Neural cell (in vitro differentiated cells): ENCODE measurements at regions not wholly inside any gene's neighbourhood (a gene's known extent, or its start where the extent isn't known, plus 50 kb on each side); places are given as distances from the start of the nearest gene placed in this dataset.
"Not testable (repeated sequence)": the region's sequence is repeated elsewhere in the genome, so short reads cannot be mapped to it uniquely, and the experiment has no call there.

Source experiments
- H2AFZ ChIP-seq: fragments of 200-600, 300-800 bp; sonication (generic), shearing (Covaris generic); 2 replicates; pipeline ENCODE4 v1.6.0; 2014; ENCODE audit warnings: low read depth, mild to moderate bottlenecking, antibody characterized with exemption, low read length, moderate library complexity
- H3F3A ChIP-seq: fragments of 200-600 bp; shearing (Covaris generic); 2 replicates; pipeline ENCODE4 v1.6.1; 2016; ENCODE audit warnings: mild to moderate bottlenecking, moderate library complexity, mixed read lengths, antibody characterized with exemption, low read length; ENCODE audit not compliant: insufficient read depth, poor library complexity, severe bottlenecking
- H3K27ac ChIP-seq: fragments of 200-600, 300-800 bp; sonication (generic), shearing (Covaris generic); 2 replicates; pipeline ENCODE4 v1.5.1; 2014; ENCODE audit warnings: mild to moderate bottlenecking, low read length, moderate library complexity
- H3K27me3 ChIP-seq: fragments of 300-800, 200-600 bp; sonication (generic), shearing (Covaris generic); 2 replicates; pipeline ENCODE4 v1.6.0; 2014; ENCODE audit warnings: mild to moderate bottlenecking, low read depth, low read length, moderate library complexity; ENCODE audit not compliant: insufficient read depth
- H3K36me3 ChIP-seq: fragments of 300-800, 200-600 bp; sonication (generic), shearing (Covaris generic); 2 replicates; pipeline ENCODE4 v1.5.1; 2014; ENCODE audit warnings: mild to moderate bottlenecking, antibody characterized with exemption, low read length, moderate library complexity; ENCODE audit not compliant: insufficient read depth
- H3K4me2 ChIP-seq: fragments of 300-800, 200-600 bp; sonication (generic), shearing (Covaris generic); 2 replicates; pipeline ENCODE4 v1.6.0; 2014; ENCODE audit warnings: mild to moderate bottlenecking, low read length
- H3K4me3 ChIP-seq: fragments of 300-800, 200-600 bp; sonication (generic), shearing (Covaris generic); 2 replicates; pipeline ENCODE4 v1.5.1; 2014; ENCODE audit warnings: mild to moderate bottlenecking, low read length, moderate library complexity
- H3K79me2 ChIP-seq: fragments of 200-600 bp; shearing (Covaris generic); replicated peaks from 2 replicates; pipeline ENCODE4 v1.6.0; 2014; ENCODE audit warnings: mild to moderate bottlenecking, low read length, moderate library complexity; ENCODE audit not compliant: insufficient read depth
- H3K9ac ChIP-seq: fragments of 300-800, 200-600 bp; sonication (generic), shearing (Covaris generic); 2 replicates; pipeline ENCODE4 v1.6.1; 2016; ENCODE audit warnings: mild to moderate bottlenecking, low read length, mixed read lengths
- H3K9me2 ChIP-seq: fragments of 200-600 bp; shearing (Covaris generic); 2 replicates; pipeline ENCODE4 v1.6.1; 2016; ENCODE audit warnings: mild to moderate bottlenecking, low read length, mixed read lengths; ENCODE audit not compliant: insufficient read depth
- H3K9me3 ChIP-seq: fragments of 200-600, 300-800 bp; sonication (generic), shearing (Covaris generic); 2 replicates; pipeline ENCODE4 v1.6.1; 2016; ENCODE audit warnings: mild to moderate bottlenecking, mixed run types, low read length, moderate library complexity, mixed read lengths
- H4K20me1 ChIP-seq: fragments of 200-600 bp; shearing (Covaris generic); 2 replicates; pipeline ENCODE4 v1.6.1; 2016; ENCODE audit warnings: mild to moderate bottlenecking, mixed run types; ENCODE audit not compliant: insufficient read depth
- CTCF ChIP-seq: fragments of 450-650 bp; IDR thresholded peaks from 2 replicates; pipeline ENCODE4 v1.5.1; 2014; ENCODE audit warnings: antibody characterized with exemption, mild to moderate bottlenecking, moderate library complexity; ENCODE audit not compliant: poor library complexity, severe bottlenecking
- MXI1 ChIP-seq: fragments of 450-650 bp; conservative IDR thresholded peaks from 2 replicates; pipeline ENCODE4 v1.6.1; 2014; ENCODE audit warnings: antibody characterized with exemption, mild to moderate bottlenecking; ENCODE audit not compliant: poor library complexity, severe bottlenecking
- POLR2AphosphoS5 ChIP-seq: IDR thresholded peaks from 2 replicates; pipeline ENCODE4 v1.6.1; 2012
- RAD21 ChIP-seq: fragments of 450-650 bp; conservative IDR thresholded peaks from 2 replicates; pipeline ENCODE4 v1.6.1; 2014; ENCODE audit warnings: antibody characterized with exemption, mild to moderate bottlenecking, moderate library complexity
- REST ChIP-seq: IDR thresholded peaks from 2 replicates; pipeline ENCODE4 v1.6.1; 2012; ENCODE audit warnings: borderline replicate concordance
- SMC3 ChIP-seq: fragments of 450-650 bp; conservative IDR thresholded peaks from 2 replicates; pipeline ENCODE4 v1.6.1; 2014; ENCODE audit warnings: antibody characterized with exemption, mild to moderate bottlenecking, moderate library complexity; ENCODE audit not compliant: poor library complexity

GRCh38 chr16:13631916-13632315 is 288.0 kb upstream of the ERCC4 start:
- H3K79me2 ChIP-seq: no peaks in the 10 kb centered on the region
- H3F3A ChIP-seq: no peaks in the 10 kb centered on the region
- no peaks in the 10 kb centered on the region for H3K9me2 ChIP-seq
- TF ChIP-seq CTCF: no peak
- H3K9ac ChIP-seq: no peak overlapping the region
- no peak overlapping the region for H2AFZ ChIP-seq
- H3K4me3 ChIP-seq: no peak overlapping the region
- no peaks in the 10 kb centered on the region for H3K27me3 ChIP-seq
- no peak overlapping the region for H3K27ac ChIP-seq
- H3K4me2 ChIP-seq: no peak overlapping the region
- H3K9me3 ChIP-seq: no peaks in the 10 kb centered on the region
- no peaks in the 10 kb centered on the region for H3K36me3 ChIP-seq
- no peaks in the 10 kb centered on the region for H4K20me1 ChIP-seq

- not testable (repeated sequence) for H3F3A ChIP-seq, H3K4me2 ChIP-seq, H3K27ac ChIP-seq, H3K9ac ChIP-seq, H3K4me3 ChIP-seq, H2AFZ ChIP-seq, H3K36me3 ChIP-seq, H4K20me1 ChIP-seq, H3K79me2 ChIP-seq, H3K27me3 ChIP-seq, H3K9me2 ChIP-seq, H3K9me3 ChIP-seq
Observed at GRCh38 chr16:13632504-13632903, 287.4 kb upstream of the ERCC4 start.

GRCh38 chr16:13633391-13633861 is 286.5 kb upstream of the ERCC4 start:
- Histone ChIP-seq H3K9me2 (no peaks in the 10 kb centered on the region), H3K4me3 (no peak overlapping the region), H3F3A (no peaks in the 10 kb centered on the region), H3K36me3 (no peaks in the 10 kb centered on the region), H3K4me2 (no peak overlapping the region), H3K9me3 (no peaks in the 10 kb centered on the region), H2AFZ (no peak overlapping the region), H3K27me3 (no peaks in the 10 kb centered on the region), H3K79me2 (no peaks in the 10 kb centered on the region), H4K20me1 (no peaks in the 10 kb centered on the region), H3K27ac (no peak overlapping the region), H3K9ac (no peak overlapping the region)
- TF ChIP-seq MXI1 (no peak), SMC3 (no peak), REST (no peak), RAD21 (no peak), POLR2AphosphoS5 (no peak)
